ENCODE measurements at regions not wholly inside any gene's neighbourhood (a gene's known extent, or its start where the extent isn't known, plus 50 kb on each side); places are given as distances from the start of the nearest gene placed in this dataset.
A peak's percentile ranks its signal among the peaks of the same experiment; 100 is the strongest.

GRCh38 chr2:83291083-83291482 is 1168.0 kb downstream of the SUCLG1 start:
- CTCF ChIA-PET (ENCODE audit: low intra/inter-chr PET ratio), result no interaction called here
- intact Hi-C loops (cut with micrococcal nuclease), result no loop called here
- ATAC-seq (no peak), FAIRE-seq (no peak), DNase-seq (ENCODE audit: extremely low read depth in 1 of 4, low spot score in 3 of 4) (no peak)
- Histone ChIP-seq H3K4me3 (no peak overlapping the region), H3K36me3 (ENCODE audit: control insufficient read depth, insufficient read depth, low read length) (no peaks in the 10 kb centered on the region), H3K4me1 (replicated peaks in 1 of 2; ENCODE audit: control insufficient read depth in 2 of 2, insufficient read depth in 2 of 2, low read length in 2 of 2) (no peaks in the 10 kb centered on the region), H3K9me3 (replicated peaks; ENCODE audit: control insufficient read depth, insufficient read depth, low read depth, low read length) (no peaks in the 10 kb centered on the region), H3K27ac (ENCODE audit: extremely low read depth, low read depth, low read length) (no peak overlapping the region), H3K9me1 (ENCODE audit: control insufficient read depth, insufficient read depth, low read length) (no peaks in the 10 kb centered on the region), H3K9ac (ENCODE audit: insufficient read depth in 1 of 2, low read depth in 2 of 2, low read length in 2 of 2) (no peak overlapping the region), H2AFZ (ENCODE audit: low read depth, low read length) (no peak overlapping the region), H3K4me2 (ENCODE audit: insufficient read depth, low read length) (no peak overlapping the region), H3K27me3 (ENCODE audit: control insufficient read depth in 2 of 2, insufficient read depth in 2 of 2, low read length in 2 of 2) (no peaks in the 10 kb centered on the region), H4K20me1 (replicated peaks; ENCODE audit: control insufficient read depth, insufficient read depth, low read length) (no peaks in the 10 kb centered on the region), H3K79me2 (ENCODE audit: control insufficient read depth, insufficient read depth, low read length) (no peaks in the 10 kb centered on the region)
- TF ChIP-seq NRF1 (conservative IDR thresholded peaks at IDR 0.05 in 1 of 2, IDR thresholded peaks at IDR 0.05 in 1 of 2) (peak; percentile 50 to 52), RNF2 (IDR thresholded peaks at IDR 0.05) (no peak)
- no TSS peak for BruUV-seq (replicated peaks)
- WGBS (ENCODE audit: insufficient coverage, low coverage, missing lambda C conversion rate), result 0% methylated on average over 4 of the region's 4 CpGs
- POLR2A ChIA-PET, result no interaction called here
- in situ Hi-C loops (cut with MboI), result no loop called here

DNA sequence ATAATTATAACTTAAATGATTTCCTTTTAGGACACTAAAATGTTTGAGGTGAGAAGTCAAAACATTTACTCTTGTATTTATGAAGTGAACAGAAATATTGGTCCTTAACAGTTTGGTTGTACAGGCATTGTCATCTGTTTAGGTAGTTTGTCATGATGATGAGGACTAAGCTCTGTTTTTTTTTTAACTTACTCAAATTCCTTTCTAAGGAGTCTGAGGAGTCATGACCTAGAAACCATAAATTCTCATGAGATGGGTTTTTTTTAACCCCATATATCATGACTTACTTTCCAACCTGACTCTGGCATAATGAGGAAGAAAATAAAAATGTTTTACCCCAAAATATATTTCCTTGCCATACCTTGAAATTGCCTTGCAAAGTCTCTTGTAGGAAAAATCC is 1176.2 kb downstream of the SUCLG1 start:
- no peaks in the 10 kb centered on the region for H3K27me3 ChIP-seq (ENCODE audit: control insufficient read depth in 2 of 2, insufficient read depth in 2 of 2, low read length in 2 of 2)
- H4K20me1 ChIP-seq (replicated peaks; ENCODE audit: control insufficient read depth, insufficient read depth, low read length), result no peaks in the 10 kb centered on the region
- no peaks in the 10 kb centered on the region for H3K4me1 ChIP-seq (replicated peaks in 1 of 2; ENCODE audit: control insufficient read depth in 2 of 2, insufficient read depth in 2 of 2, low read length in 2 of 2)
- in situ Hi-C loops (cut with MboI), result no loop called here
- no peak overlapping the region for H2AFZ ChIP-seq (ENCODE audit: low read depth, low read length)
- H3K27ac ChIP-seq (ENCODE audit: extremely low read depth, low read depth, low read length), result no peak overlapping the region
- BruUV-seq (replicated peaks), result no TSS peak
- POLR2A ChIA-PET, result no interaction called here
- no peaks in the 10 kb centered on the region for H3K36me3 ChIP-seq (ENCODE audit: control insufficient read depth, insufficient read depth, low read length)
- H3K4me2 ChIP-seq (ENCODE audit: insufficient read depth, low read length), result no peak overlapping the region
- no peak overlapping the region for H3K4me3 ChIP-seq
- H3K79me2 ChIP-seq (ENCODE audit: control insufficient read depth, insufficient read depth, low read length), result no peaks in the 10 kb centered on the region
- DNase-seq (ENCODE audit: extremely low read depth in 1 of 4, low spot score in 3 of 4), result no peak
- no peak overlapping the region for H3K9ac ChIP-seq (ENCODE audit: insufficient read depth in 1 of 2, low read depth in 2 of 2, low read length in 2 of 2)
- no peak for FAIRE-seq
- intact Hi-C loops (cut with micrococcal nuclease), result no loop called here
- no peak for ATAC-seq
- no peaks in the 10 kb centered on the region for H3K9me1 ChIP-seq (ENCODE audit: control insufficient read depth, insufficient read depth, low read length)
- TF ChIP-seq CBFA2T3 (IDR thresholded peaks at IDR 0.05), result no peak
- TF ChIP-seq, protein P1, sequence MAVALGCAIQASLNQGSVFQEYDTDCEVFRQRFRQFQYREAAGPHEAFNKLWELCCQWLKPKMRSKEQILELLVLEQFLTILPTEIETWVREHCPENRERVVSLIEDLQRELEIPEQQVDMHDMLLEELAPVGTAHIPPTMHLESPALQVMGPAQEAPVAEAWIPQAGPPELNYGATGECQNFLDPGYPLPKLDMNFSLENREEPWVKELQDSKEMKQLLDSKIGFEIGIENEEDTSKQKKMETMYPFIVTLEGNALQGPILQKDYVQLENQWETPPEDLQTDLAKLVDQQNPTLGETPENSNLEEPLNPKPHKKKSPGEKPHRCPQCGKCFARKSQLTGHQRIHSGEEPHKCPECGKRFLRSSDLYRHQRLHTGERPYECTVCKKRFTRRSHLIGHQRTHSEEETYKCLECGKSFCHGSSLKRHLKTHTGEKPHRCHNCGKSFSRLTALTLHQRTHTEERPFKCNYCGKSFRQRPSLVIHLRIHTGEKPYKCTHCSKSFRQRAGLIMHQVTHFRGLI (CRISPR knock-in tag; IDR thresholded peaks at IDR 0.05), result no peak
- no peak for TF ChIP-seq POLR2G (IDR thresholded peaks at IDR 0.05; ENCODE audit: low read depth, low read length)
- TF ChIP-seq SP1 (CRISPR knock-in tag; IDR thresholded peaks at IDR 0.05), result no peak
- no peak for TF ChIP-seq E2F3 (CRISPR knock-in tag; IDR thresholded peaks at IDR 0.05)
- TF ChIP-seq NR4A1 (CRISPR knock-in tag; IDR thresholded peaks at IDR 0.05), result no peak
- TF ChIP-seq NR4A1 (tag; IDR thresholded peaks at IDR 0.05), result no peak
- no peak for TF ChIP-seq NUFIP1 (IDR thresholded peaks at IDR 0.05; ENCODE audit: partially characterized antibody)
- TF ChIP-seq ATF2 (CRISPR knock-in tag; IDR thresholded peaks at IDR 0.05), result no peak
- TF ChIP-seq ZNF586 (CRISPR knock-in tag; conservative IDR thresholded peaks at IDR 0.05), result no peak
- no peak for TF ChIP-seq HDAC6 (IDR thresholded peaks at IDR 0.05; ENCODE audit: low read depth, low read length)
- TF ChIP-seq ESRRB (CRISPR knock-in tag; IDR thresholded peaks at IDR 0.05; ENCODE audit: borderline replicate concordance), result no peak
- no peak for TF ChIP-seq ZNF589 (CRISPR knock-in tag; IDR thresholded peaks at IDR 0.05; ENCODE audit: low read depth)
- TF ChIP-seq MAFF (IDR thresholded peaks at IDR 0.05; ENCODE audit: low read length), result no peak
- TF ChIP-seq KLF1 (tag; IDR thresholded peaks at IDR 0.05), result no peak
- TF ChIP-seq ZNF24 (IDR thresholded peaks at IDR 0.05), result no peak
- CTCF ChIA-PET (ENCODE audit: low intra/inter-chr PET ratio), result no interaction called here
- H3K9me3 ChIP-seq (replicated peaks; ENCODE audit: control insufficient read depth, insufficient read depth, low read depth, low read length), result no peaks in the 10 kb centered on the region; the same call in 1 of the 2 replicates
